ENCODE measurements at regions not wholly inside any gene's neighbourhood (a gene's known extent, or its start where the extent isn't known, plus 50 kb on each side); places are given as distances from the start of the nearest gene placed in this dataset.

- TF ChIP-seq ZFX (IDR thresholded peaks at IDR 0.05) (no peak), CTCF (conservative IDR thresholded peaks at IDR 0.05) (no peak)
- no peak overlapping the region for H3K27ac ChIP-seq
Measured at GRCh38 chr5:100188778-100189177, 346.4 kb upstream of the FAM174A start.

GRCh38 chr5:100188339-100188738 is 346.8 kb upstream of the FAM174A start:
- TF ChIP-seq ZFX (IDR thresholded peaks at IDR 0.05) (no peak), CTCF (conservative IDR thresholded peaks at IDR 0.05) (no peak)
- no peak overlapping the region for H3K27ac ChIP-seq

GRCh38 chr5:100186181-100186580 is 349.0 kb upstream of the FAM174A start:
- no peak overlapping the region for H3K27ac ChIP-seq
- TF ChIP-seq ZFX (IDR thresholded peaks at IDR 0.05): no peak
- no peak for TF ChIP-seq CTCF (conservative IDR thresholded peaks at IDR 0.05)

- no peak overlapping the region for H3K27ac ChIP-seq
- TF ChIP-seq ZFX (IDR thresholded peaks at IDR 0.05): no peak
- TF ChIP-seq CTCF (conservative IDR thresholded peaks at IDR 0.05): no peak
Measured at GRCh38 chr5:100182402-100182801, 352.8 kb upstream of the FAM174A start.

GRCh38 chr5:100175346-100175745 is 359.8 kb upstream of the FAM174A start:
- TF ChIP-seq ZFX (IDR thresholded peaks at IDR 0.05): no peak
- TF ChIP-seq CTCF (conservative IDR thresholded peaks at IDR 0.05): no peak
- H3K27ac ChIP-seq: no peak overlapping the region

- no peak overlapping the region for H3K27ac ChIP-seq
- TF ChIP-seq ZFX (IDR thresholded peaks at IDR 0.05) (no peak), CTCF (conservative IDR thresholded peaks at IDR 0.05) (no peak)
Measured at GRCh38 chr5:100165309-100165708, 369.9 kb upstream of the FAM174A start.

GRCh38 chr5:100161868-100162267 is 373.3 kb upstream of the FAM174A start:
- TF ChIP-seq ZFX (IDR thresholded peaks at IDR 0.05): no peak
- TF ChIP-seq CTCF (conservative IDR thresholded peaks at IDR 0.05): no peak

More at GRCh38 chr5:100161868-100162267, 373.3 kb upstream of the FAM174A start:
- no peak overlapping the region for H3K27ac ChIP-seq

All from C4-2B (cell line).